HG02588 (cell line): ENCODE measurements at regions not wholly inside any gene's neighbourhood (a gene's known extent, or its start where the extent isn't known, plus 50 kb on each side); places are given as distances from the start of the nearest gene placed in this dataset.

Experiments used
- ATAC-seq: cut with Tn5 transposase; IDR thresholded peaks from one replicate; pipeline ENCODE4 v1.9.1; 2021; ENCODE audit warnings: mild to moderate bottlenecking, moderate library complexity; ENCODE audit not compliant: unreplicated experiment

DNA sequence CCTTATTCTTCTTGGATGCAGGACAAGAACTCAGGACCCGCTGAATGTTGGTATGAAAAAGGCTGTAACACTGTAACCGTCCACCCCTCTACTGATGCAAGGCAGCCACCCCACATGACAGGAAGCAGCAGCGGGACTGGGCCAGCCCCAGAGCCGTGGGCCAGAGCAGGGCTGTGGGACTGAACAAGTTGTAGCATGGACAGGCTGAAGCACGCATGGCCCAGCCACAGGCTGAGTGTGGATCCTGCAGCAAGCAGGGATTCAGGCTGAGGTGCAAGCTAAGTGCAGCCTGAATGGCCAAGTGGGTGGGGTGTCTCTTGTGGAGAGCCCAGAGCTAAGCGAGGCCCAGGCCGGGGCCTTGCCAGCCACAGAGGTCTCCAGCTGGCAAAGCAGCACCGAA lies 632.2 kb downstream of the SPOCK3 start:
- ATAC-seq = no peak

DNA sequence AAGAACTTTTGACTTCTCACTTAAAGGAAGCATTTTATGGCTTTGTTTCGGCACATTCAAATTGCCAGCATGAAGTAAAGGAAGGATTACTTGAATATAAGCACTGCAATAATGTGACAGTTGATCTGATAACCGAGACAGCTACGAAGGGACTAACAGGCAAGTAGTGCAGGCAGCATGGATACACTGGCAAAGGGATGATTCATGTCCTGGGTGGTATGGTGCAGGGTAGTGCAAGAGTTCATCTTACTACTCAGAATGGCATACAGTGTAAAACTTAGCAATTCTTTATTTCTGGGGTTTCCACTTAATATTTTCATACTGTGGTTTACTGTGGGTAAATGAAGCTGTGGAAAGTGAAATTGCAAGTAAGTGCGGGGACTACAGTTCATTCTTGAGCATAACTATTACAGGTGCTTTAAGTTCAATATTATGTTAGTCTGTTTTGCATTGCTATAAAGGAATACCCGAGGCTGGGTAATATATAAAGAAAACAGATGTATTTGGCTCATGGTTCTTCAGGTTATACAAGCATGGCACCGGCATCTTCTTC lies 611.8 kb downstream of the SPOCK3 start:
- no peak for ATAC-seq

DNA sequence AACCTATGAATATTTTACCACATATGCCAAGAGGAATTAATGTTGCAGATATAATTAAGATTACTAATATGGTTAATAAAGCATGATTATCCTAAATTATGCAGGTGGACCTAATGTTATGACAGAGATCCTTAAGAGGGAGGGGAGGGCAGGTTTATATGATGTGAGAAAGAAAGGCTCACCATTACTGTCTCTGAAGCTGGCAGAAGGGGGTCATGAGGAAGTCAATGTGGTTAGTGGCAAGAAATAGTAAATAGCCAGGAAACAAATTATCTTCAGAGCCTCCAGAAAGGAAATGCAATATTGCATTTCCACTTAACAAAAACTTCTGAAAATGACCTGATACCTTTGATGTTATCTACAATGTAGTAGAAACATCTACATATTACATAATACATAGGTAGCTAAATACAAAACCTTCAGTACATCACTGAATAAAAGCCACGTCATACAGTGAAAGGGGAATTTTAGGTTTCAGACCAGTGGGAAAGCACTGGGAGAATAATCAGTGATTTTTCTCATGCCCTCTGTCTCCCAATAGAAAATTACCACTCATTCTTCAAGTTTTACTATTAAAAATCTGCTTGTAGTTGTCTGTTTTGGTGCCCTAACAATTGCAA lies 609.2 kb downstream of the SPOCK3 start:
- ATAC-seq = no peak

DNA sequence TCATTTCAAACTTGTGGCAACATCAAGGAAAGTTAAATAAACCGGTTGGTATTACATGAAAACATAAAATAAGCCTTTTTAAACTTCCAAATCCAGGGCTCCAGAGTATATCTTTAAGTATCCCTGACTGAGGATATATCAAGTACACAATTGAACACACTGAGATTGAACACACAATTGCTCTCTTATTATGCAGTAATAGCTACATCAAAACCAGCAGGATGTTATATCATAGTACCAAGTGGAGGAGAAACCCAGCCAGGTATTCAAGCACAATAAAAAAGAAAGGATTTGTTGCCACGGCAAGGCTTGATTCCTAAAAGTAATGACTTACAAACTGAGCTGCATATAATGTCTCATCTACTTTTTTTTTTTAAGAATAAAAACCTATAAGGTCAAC lies 605.8 kb downstream of the SPOCK3 start:
- ATAC-seq = no peak

DNA sequence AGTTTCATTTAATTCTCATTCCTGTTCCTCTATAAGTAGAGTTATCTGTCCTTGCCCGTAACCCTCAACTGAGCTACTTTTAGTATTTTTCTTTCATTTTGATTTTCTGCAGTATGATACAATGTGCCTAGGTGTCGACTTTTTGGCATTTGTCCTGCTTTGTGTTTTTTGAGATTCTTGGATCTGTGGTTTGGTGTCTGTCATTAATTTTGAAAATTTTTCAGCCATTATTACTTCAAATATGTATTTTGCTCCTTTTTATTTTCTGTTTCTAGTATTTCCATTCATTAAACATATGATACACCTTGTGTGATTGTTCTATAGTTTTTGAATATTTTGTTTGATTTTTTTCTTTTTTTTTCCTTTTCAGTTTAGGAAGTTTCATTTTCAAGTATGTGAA lies 598.9 kb downstream of the SPOCK3 start:
- no peak for ATAC-seq

DNA sequence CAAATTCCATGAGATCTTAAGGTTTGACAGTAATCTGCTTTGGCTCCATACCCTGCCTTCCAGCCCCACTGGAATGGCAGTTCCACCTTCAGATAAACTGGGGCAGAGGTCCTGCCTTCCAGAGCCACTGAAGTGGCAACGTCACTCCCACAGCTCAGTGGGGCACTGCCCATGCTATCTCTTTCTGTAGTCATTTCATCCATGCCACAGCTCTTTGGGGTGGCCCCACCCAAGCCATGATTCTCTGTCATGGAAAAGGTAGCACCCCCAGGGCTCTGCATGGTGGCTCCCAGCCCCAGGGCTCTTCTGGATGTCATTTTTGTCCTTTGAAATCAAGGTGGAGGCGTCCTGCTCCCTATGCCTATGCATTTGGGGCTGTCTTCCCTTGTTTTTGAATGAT lies 596.5 kb downstream of the SPOCK3 start:
- ATAC-seq = no peak

DNA sequence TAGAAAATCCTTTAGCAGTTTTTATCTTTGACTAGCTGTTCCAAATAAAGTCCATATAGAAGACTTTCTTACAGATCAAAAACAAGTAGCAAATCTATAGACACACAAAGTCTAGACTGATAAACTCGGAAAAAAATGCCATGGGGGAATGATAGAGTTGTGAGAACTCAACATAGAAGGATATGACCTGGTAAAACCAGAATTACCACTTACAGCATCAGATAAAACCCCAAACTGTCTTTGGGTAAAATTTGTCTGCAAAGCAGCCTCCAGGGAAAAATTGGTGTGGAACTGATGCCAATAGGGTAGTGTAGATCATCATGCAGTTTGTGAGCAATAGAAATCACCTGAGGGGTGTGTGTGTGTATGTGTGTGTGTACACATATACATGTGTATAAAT lies 579.1 kb downstream of the SPOCK3 start:
- no peak for ATAC-seq

DNA sequence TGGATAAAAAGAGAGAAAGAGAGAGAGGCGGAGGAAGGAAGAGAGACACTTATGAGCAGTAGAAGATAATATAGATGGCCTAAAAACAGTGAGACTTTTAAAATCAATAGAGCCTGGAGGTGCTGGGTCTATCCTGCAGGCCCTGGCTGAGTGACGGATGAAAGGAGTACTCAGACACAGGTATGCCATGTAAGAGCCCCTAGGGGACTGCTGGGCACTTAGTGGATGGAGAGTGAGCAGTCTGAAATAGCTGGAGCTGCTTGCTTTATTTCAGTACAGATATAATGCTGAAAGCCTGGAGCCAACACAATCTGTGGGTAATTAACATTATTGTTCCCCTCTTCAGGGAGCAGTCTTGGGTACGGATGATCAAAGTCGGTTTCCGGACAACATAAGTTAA lies 578.6 kb downstream of the SPOCK3 start:
- no peak for ATAC-seq

DNA sequence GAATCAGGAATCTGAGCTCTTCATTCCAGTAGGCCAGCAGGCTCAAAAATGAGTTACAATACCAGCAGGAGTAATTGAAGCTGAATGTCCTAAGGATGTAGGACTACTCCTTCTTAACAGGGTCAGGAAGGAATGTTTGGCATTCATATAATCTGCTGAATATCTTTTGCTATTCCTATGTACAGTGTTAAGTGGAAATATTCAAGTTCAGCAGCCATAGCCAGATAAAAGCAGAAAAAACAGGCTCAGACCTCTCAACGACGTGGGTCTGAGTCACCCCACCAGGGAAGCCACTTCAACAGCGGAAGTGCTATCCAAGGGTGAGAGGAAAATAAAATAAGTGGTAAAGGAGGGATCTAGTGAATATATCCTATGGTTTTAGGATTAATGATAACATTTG lies 577.0 kb downstream of the SPOCK3 start:
- no peak for ATAC-seq

DNA sequence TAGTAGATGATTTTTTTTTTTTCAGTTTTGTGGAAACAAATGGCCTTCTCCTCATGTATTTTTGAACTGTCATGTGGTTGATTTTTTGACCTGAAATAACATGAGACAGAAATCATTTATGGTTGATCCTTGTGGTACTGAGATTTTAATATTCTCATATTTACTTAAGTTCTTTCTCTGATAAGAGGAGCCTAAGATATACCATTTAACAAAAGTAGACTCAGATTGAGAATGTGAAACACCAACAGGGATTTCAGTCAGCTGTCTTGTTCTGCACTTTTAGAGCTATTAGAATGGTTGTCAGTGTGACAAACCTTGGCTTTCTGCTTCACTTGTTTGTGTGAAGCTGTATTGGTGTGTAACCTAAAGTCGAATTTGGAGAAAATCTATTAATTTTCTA lies 575.7 kb downstream of the SPOCK3 start:
- ATAC-seq = no peak

DNA sequence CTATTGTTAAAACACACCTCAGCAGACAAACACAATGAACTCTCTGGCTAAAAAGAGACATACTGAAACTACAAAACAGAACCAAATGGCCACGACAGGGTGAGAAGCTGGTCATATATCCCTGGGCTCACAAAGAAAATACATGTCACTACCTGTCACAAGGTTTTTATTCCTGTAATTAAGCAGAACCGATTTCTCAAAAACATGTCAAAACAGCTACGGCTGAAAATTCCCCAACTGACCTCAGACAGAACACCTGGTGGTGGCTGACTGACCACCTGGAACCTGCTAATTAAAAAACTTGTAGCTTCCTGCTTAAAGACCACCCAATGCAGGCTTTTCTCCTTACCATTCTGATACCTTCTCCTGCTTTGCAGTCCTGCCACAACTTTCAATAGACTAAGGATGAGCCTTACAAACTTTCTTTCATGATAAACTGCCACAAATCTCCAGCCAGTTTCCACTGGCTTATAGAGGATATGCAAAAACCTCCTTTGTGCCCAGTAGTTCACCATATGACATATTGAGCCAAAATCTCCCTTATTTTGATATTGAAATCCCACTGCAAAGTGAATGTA lies 571.9 kb downstream of the SPOCK3 start:
- peak; percentile 93 for ATAC-seq

DNA sequence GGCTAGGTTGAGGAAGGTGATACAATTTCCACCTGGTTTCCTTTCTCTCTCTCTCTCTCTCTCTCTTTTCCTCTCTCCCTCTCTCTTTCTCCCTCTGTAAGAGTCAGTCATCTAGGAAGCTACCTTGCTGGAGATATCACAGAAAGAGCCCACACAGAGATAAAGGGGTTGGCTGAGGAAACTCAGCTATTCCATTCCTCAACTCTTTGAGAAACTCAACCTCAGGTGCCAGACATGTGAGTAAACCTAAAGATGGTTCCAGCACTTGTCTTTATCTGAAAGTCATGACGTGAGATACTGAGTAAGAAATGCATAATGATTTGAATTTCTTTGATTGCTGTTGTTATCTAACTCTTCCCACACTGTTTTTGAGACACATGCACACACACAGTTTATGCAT lies 564.0 kb downstream of the SPOCK3 start:
- no peak for ATAC-seq

DNA sequence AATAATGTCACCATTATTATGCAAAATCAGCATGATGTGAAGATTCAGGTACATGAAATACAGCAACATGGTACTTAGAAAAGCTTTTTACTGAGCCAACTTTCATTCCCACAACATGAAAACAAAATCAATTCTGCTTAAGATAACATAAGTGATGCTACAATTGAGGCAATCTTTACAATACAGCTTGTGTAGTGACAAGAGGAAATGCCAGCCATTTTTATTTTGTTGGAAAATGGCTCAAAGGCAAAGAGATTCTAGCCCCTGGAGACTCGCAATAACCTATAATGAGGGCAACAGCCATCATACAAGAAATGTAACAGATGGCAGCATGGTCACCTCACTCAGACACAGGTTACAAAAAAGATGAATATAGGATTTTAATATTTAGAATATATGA lies 560.4 kb downstream of the SPOCK3 start:
- ATAC-seq = no peak

DNA sequence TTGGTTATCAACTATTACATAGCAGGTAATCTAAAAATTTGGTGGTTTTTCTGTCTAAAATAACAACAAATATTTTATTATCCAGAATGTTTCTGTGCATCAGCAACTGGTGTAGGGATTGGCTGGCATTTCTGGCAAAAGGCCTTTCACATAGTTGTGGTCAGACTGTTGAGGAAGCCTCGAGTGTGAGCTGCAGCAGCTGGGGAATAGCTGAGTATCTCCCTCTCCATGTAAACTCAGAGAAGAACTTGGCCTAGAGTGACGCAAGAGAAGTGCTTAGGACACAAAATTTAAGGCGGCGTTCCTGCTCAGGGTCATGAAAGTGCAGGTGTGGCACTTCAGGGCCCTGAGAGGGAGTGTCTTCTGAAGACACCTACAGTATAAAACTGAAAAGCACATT lies 558.9 kb downstream of the SPOCK3 start:
- ATAC-seq = no peak

DNA sequence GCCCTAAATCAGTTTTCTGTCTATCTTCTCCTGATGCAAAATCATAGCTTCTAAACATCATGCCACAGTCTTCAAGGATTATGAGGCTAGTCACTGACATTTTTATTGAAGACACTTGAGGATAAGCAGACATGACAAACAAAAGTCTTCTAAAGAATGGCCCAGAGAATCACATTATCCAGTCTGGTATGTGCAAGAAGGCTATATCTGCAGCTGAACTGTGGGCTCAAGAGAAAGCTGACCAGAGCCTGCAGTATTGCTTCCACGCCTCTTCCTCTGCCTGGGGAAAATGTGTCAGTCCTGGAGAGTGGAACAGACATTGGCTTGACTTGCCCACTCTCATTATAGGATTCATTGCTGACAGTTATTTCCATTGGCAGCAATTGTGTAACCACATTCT lies 553.5 kb downstream of the SPOCK3 start:
- ATAC-seq = no peak

DNA sequence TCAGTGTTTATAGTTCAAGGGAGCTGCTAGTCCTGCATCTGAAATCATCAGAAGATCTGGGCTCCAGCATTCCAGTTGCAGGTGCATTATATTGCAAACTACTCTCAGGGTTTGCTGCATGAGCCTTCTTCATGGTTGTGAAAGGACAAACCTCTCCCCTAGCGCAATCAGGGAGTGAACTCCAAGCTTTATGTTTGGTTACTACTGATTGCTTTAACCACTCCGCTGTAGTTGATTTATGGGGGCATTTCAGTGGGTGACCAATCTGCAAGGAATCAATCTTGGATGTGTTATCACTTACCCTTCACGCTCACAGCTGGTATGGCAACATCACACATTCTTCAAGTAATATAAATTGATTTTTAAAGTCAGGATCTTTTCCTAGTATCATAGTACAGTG lies 552.1 kb downstream of the SPOCK3 start:
- no peak for ATAC-seq
